Astrocyte (in vitro differentiated cells and primary cell): ENCODE measurements at regions not wholly inside any gene's neighbourhood (a gene's known extent, or its start where the extent isn't known, plus 50 kb on each side); places are given as distances from the start of the nearest gene placed in this dataset.

Source experiments
- DNase-seq: peaks from one replicate; pipeline ENCODE4 v3.0.0-alpha.2; 2010; ENCODE audit warnings: low read depth
- FAIRE-seq: peaks from 2 replicates; lab custom pipeline; 2011; peaks lifted over from hg19 to GRCh38; lab: Jason Lieb, UNC
- H2AFZ ChIP-seq: 2 replicates; pipeline ENCODE4 v1.6.0; 2012; ENCODE audit warnings: low read depth, low read length, inconsistent platforms
- H3K27ac ChIP-seq: 2 replicates; pipeline ENCODE4 v1.5.1; 2011; ENCODE audit warnings: low read depth, low read length, inconsistent platforms
- H3K27me3 ChIP-seq: 2 replicates; pipeline ENCODE4 v1.6.0; 2011; ENCODE audit warnings: low read length, inconsistent platforms; ENCODE audit not compliant: insufficient read depth
- H3K36me3 ChIP-seq: 2 replicates; pipeline ENCODE4 v1.5.1; 2011; ENCODE audit warnings: low read length, inconsistent platforms; ENCODE audit not compliant: insufficient read depth
- H3K4me1 ChIP-seq: 2 replicates; pipeline ENCODE4 v1.5.1; 2011; ENCODE audit warnings: low read length, inconsistent platforms; ENCODE audit not compliant: insufficient read depth
- H3K4me2 ChIP-seq: 2 replicates; pipeline ENCODE4 v1.6.0; 2012; ENCODE audit warnings: low read length, inconsistent platforms
- H3K4me3 ChIP-seq: 2 replicates; pipeline ENCODE4 v1.5.1; 2011; ENCODE audit warnings: low read depth, mild to moderate bottlenecking, low read length, inconsistent platforms; ENCODE audit not compliant: insufficient read depth
- H3K79me2 ChIP-seq: 2 replicates; pipeline ENCODE4 v1.6.0; 2012; ENCODE audit warnings: mild to moderate bottlenecking, low read length, inconsistent platforms; ENCODE audit not compliant: insufficient read depth
- H3K9ac ChIP-seq: 2 replicates; pipeline ENCODE4 v1.6.0; 2012; ENCODE audit warnings: mild to moderate bottlenecking, low read length, inconsistent platforms
- H3K9me3 ChIP-seq: 2 replicates; pipeline ENCODE4 v1.5.1; 2012; ENCODE audit warnings: low read depth, mild to moderate bottlenecking, low read length, inconsistent platforms; ENCODE audit not compliant: insufficient read depth
- H4K20me1 ChIP-seq: 2 replicates; pipeline ENCODE4 v1.6.0; 2012; ENCODE audit warnings: low read length, inconsistent platforms; ENCODE audit not compliant: insufficient read depth
- H3K27ac Mint-ChIP-seq: one replicate; pipeline ENCODE4 v1.8.0; 2021; ENCODE audit warnings: mild to moderate bottlenecking, mixed read lengths; ENCODE audit not compliant: unreplicated experiment
- H3K27me3 Mint-ChIP-seq: one replicate; pipeline ENCODE4 v1.8.0; 2021; ENCODE audit warnings: low read depth, mixed read lengths; ENCODE audit not compliant: unreplicated experiment
- H3K36me3 Mint-ChIP-seq: one replicate; pipeline ENCODE4 v1.8.0; 2021; ENCODE audit warnings: low read depth, mixed read lengths; ENCODE audit not compliant: unreplicated experiment
- H3K4me1 Mint-ChIP-seq: one replicate; pipeline ENCODE4 v1.8.0; 2021; ENCODE audit warnings: low read depth, mixed read lengths; ENCODE audit not compliant: unreplicated experiment
- H3K4me3 Mint-ChIP-seq: one replicate; pipeline ENCODE4 v1.8.0; 2021; ENCODE audit warnings: mild to moderate bottlenecking, moderate library complexity, mixed read lengths; ENCODE audit not compliant: unreplicated experiment
- H3K9me3 Mint-ChIP-seq: one replicate; pipeline ENCODE4 v1.8.0; 2021; ENCODE audit warnings: mild to moderate bottlenecking, mixed read lengths; ENCODE audit not compliant: unreplicated experiment
- CTCF ChIP-seq: IDR thresholded peaks from 2 replicates; pipeline ENCODE4 v1.5.1; 2011; ENCODE audit warnings: low read depth, mild to moderate bottlenecking, inconsistent platforms, low read length, moderate library complexity; ENCODE audit not compliant: insufficient read depth
- EZH2 ChIP-seq: IDR thresholded peaks from 2 replicates; pipeline ENCODE4 v1.6.1; 2012; ENCODE audit warnings: mild to moderate bottlenecking, low read length, inconsistent platforms; ENCODE audit not compliant: insufficient read depth

- no peak overlapping the region for H3K27ac ChIP-seq
- no peaks in the 10 kb centered on the region for H3K36me3 ChIP-seq
- no peak overlapping the region for H3K4me3 ChIP-seq
- no peaks in the 10 kb centered on the region for H3K27me3 ChIP-seq
- peaks cover 2% of the 10 kb centered on the region for H3K36me3 Mint-ChIP-seq
- no peaks in the 10 kb centered on the region for H3K79me2 ChIP-seq
- H3K4me1 Mint-ChIP-seq = peaks cover 11% of the 10 kb centered on the region
- peaks cover 3% of the 10 kb centered on the region for H3K9me3 ChIP-seq
- H3K4me2 ChIP-seq = no peak overlapping the region
- no peak overlapping the region for H3K9ac ChIP-seq
- no peak overlapping the region for H2AFZ ChIP-seq
- H3K9me3 Mint-ChIP-seq = peaks cover 23% of the 10 kb centered on the region
- no peaks in the 10 kb centered on the region for H3K27me3 Mint-ChIP-seq
- no peak overlapping the region for H3K27ac Mint-ChIP-seq
- no peak for TF ChIP-seq CTCF
- no peak for TF ChIP-seq EZH2
- H4K20me1 ChIP-seq = no peaks in the 10 kb centered on the region
- FAIRE-seq (no peak), DNase-seq (no peak)
- no peak overlapping the region for H3K4me3 Mint-ChIP-seq
- peaks cover 10% of the 10 kb centered on the region for H3K4me1 ChIP-seq
Observed at GRCh38 chr6:11296449-11297375, 64.2 kb upstream of the NEDD9 start.

- no peaks in the 10 kb centered on the region for H3K27me3 ChIP-seq
- no peak overlapping the region for H2AFZ ChIP-seq
- Mint-ChIP-seq H3K9me3 (peaks cover 19% of the 10 kb centered on the region), H3K27ac (no peak overlapping the region), H3K36me3 (peaks cover 2% of the 10 kb centered on the region), H3K4me3 (no peak overlapping the region), H3K4me1 (peaks cover 11% of the 10 kb centered on the region), H3K27me3 (no peaks in the 10 kb centered on the region)
- no peak overlapping the region for H3K4me2 ChIP-seq
- FAIRE-seq (no peak), DNase-seq (no peak)
- H3K27ac ChIP-seq = no peak overlapping the region
- peaks cover 10% of the 10 kb centered on the region for H3K4me1 ChIP-seq
- H3K9me3 ChIP-seq = peaks cover 3% of the 10 kb centered on the region
- H3K36me3 ChIP-seq = no peaks in the 10 kb centered on the region
- TF ChIP-seq EZH2 (no peak), CTCF (no peak)
- H3K79me2 ChIP-seq = no peaks in the 10 kb centered on the region
- no peak overlapping the region for H3K9ac ChIP-seq
- H3K4me3 ChIP-seq = no peak overlapping the region
- no peaks in the 10 kb centered on the region for H4K20me1 ChIP-seq
Observed at GRCh38 chr6:11295969-11296368, 63.5 kb upstream of the NEDD9 start.

- no peak for DNase-seq
- Histone ChIP-seq H3K27ac (no peak overlapping the region), H4K20me1 (no peaks in the 10 kb centered on the region), H3K4me3 (no peak overlapping the region), H3K9ac (no peak overlapping the region), H3K79me2 (no peaks in the 10 kb centered on the region), H3K4me2 (no peak overlapping the region), H3K4me1 (peaks cover 4% of the 10 kb centered on the region), H3K9me3 (peaks cover 3% of the 10 kb centered on the region), H3K27me3 (no peaks in the 10 kb centered on the region), H3K36me3 (no peaks in the 10 kb centered on the region), H2AFZ (no peak overlapping the region)
- H3K27ac Mint-ChIP-seq = no peak overlapping the region
- no peak overlapping the region for H3K4me3 Mint-ChIP-seq
- H3K36me3 Mint-ChIP-seq = no peaks in the 10 kb centered on the region
- H3K9me3 Mint-ChIP-seq = peaks cover 8% of the 10 kb centered on the region
- no peaks in the 10 kb centered on the region for H3K27me3 Mint-ChIP-seq
- TF ChIP-seq EZH2 (no peak), CTCF (no peak)
- H3K4me1 Mint-ChIP-seq = peaks cover 3% of the 10 kb centered on the region
- FAIRE-seq = no peak
Observed at GRCh38 chr6:11294228-11294627, 61.8 kb upstream of the NEDD9 start.
